OCI-LY7 (cell line): ENCODE measurements at regions not wholly inside any gene's neighbourhood (a gene's known extent, or its start where the extent isn't known, plus 50 kb on each side); places are given as distances from the start of the nearest gene placed in this dataset.
"Not testable (repeated sequence)": the region's sequence is repeated elsewhere in the genome, so short reads cannot be mapped to it uniquely, and the experiment has no call there.

Source experiments
- BruUV-seq: library from RNA; stranded (reverse); fragments of 400-500 nt; replicated peaks from 2 replicates; lab custom pipeline; 2021; lab: Mats Ljungman, UMichigan
- CTCF ChIA-PET: fragments of 300-600 bp; sonication (Branson Sonifier 250); formaldehyde crosslinking; loops from one replicate; lab custom pipeline; 2022; ENCODE audit warnings: antibody characterized with exemption; ENCODE audit not compliant: unreplicated experiment; lab: Charles Lee
- POLR2A ChIA-PET: fragments of 300-600 bp; sonication (Branson Sonifier 250); formaldehyde crosslinking; loops from one replicate; lab custom pipeline; 2022; ENCODE audit warnings: antibody characterized with exemption; lab: Charles Lee
- DNase-seq: peaks from one replicate; pipeline ENCODE4 v3.0.0-alpha.2; 2015; ENCODE audit warnings: low spot score
- H2AFZ ChIP-seq: fragments of 200-600 bp; sonication (generic), shearing (Covaris generic); 2 replicates; pipeline ENCODE4 v1.6.1; 2014; ENCODE audit warnings: mild to moderate bottlenecking, antibody characterized with exemption, low read length, moderate library complexity
- H3K27ac ChIP-seq: fragments of 200-600 bp; sonication (generic); 2 replicates; pipeline ENCODE4 v1.5.1; 2014; ENCODE audit warnings: mixed run types, low read depth, mild to moderate bottlenecking, moderate library complexity, low read length, inconsistent platforms; ENCODE audit not compliant: poor library complexity, severe bottlenecking
- H3K36me3 ChIP-seq: fragments of 200-600 bp; sonication (generic); 2 replicates; pipeline ENCODE4 v1.6.1; 2014; ENCODE audit warnings: mild to moderate bottlenecking, antibody characterized with exemption, low read length, moderate library complexity, mixed read lengths; ENCODE audit not compliant: insufficient read depth
- H3K4me1 ChIP-seq: fragments of 200-600 bp; sonication (generic); 2 replicates; pipeline ENCODE4 v1.5.1; 2014; ENCODE audit warnings: mild to moderate bottlenecking, low read length; ENCODE audit not compliant: insufficient read depth, poor library complexity, severe bottlenecking
- H3K4me2 ChIP-seq: fragments of 200-600 bp; sonication (generic); 2 replicates; pipeline ENCODE4 v1.6.1; 2014; ENCODE audit warnings: mild to moderate bottlenecking, low read length
- H3K4me3 ChIP-seq: fragments of 200-600 bp; sonication (generic); 2 replicates; pipeline ENCODE4 v1.5.1; 2014; ENCODE audit warnings: mild to moderate bottlenecking, low read depth, low read length; ENCODE audit not compliant: poor library complexity, severe bottlenecking
- H3K79me2 ChIP-seq: fragments of 200-600 bp; sonication (generic); 2 replicates; pipeline ENCODE4 v1.6.1; 2016; ENCODE audit warnings: low read depth, mild to moderate bottlenecking, low read length, moderate library complexity, mixed read lengths; ENCODE audit not compliant: insufficient read depth
- H3K9me2 ChIP-seq: fragments of 200-600 bp; sonication (generic); 2 replicates; pipeline ENCODE4 v1.6.1; 2016; ENCODE audit warnings: mild to moderate bottlenecking, low read length, mixed read lengths; ENCODE audit not compliant: insufficient read depth
- H3K9me3 ChIP-seq: fragments of 200-600 bp; sonication (generic); 2 replicates; pipeline ENCODE4 v1.6.1; 2014; ENCODE audit warnings: mild to moderate bottlenecking, mixed run types, low read length, mixed read lengths
- H4K20me1 ChIP-seq: fragments of 200-600 bp; sonication (generic); 2 replicates; pipeline ENCODE4 v1.6.1; 2014; ENCODE audit warnings: mild to moderate bottlenecking, antibody characterized with exemption, low read length, moderate library complexity, mixed read lengths; ENCODE audit not compliant: insufficient read depth
- CTCF ChIP-seq: fragments of 200-600 bp; sonication (generic); conservative IDR thresholded peaks from 2 replicates; pipeline ENCODE4 v1.5.1; 2014; ENCODE audit warnings: mild to moderate bottlenecking, antibody characterized with exemption, low read length, moderate library complexity, mixed read lengths
- EZH2phosphoT487 ChIP-seq: fragments of 200-600 bp; sonication (generic); IDR thresholded peaks from 2 replicates; pipeline ENCODE4 v1.6.1; 2018; ENCODE audit warnings: low read depth, borderline replicate concordance, mild to moderate bottlenecking, mixed run types, antibody characterized with exemption, low read length, moderate library complexity, mixed read lengths
- intact Hi-C: fragments of 100-400 bp; cut with micrococcal nuclease; formaldehyde crosslinking; loops from one replicate; pipeline ENCODE4 v1.10.0; 2022; ENCODE audit not compliant: unreplicated experiment

- no TSS peak for BruUV-seq
- H3K4me3 ChIP-seq = no peak overlapping the region
- H3K4me2 ChIP-seq = no peak overlapping the region
- DNase-seq = no peak
- intact Hi-C loops = no loop called here
- no peaks in the 10 kb centered on the region for H3K36me3 ChIP-seq
- H3K9me3 ChIP-seq = no peaks in the 10 kb centered on the region
- TF ChIP-seq CTCF (no peak), EZH2phosphoT487 (no peak)
- H3K9me2 ChIP-seq = no peaks in the 10 kb centered on the region
- POLR2A ChIA-PET = interaction anchor here (1.8 kb wide), 1 partner anchor 10 kb away, joined by 6 read pairs; no protein-coding TSS in a partner anchor
- H4K20me1 ChIP-seq = no peaks in the 10 kb centered on the region
- H2AFZ ChIP-seq = no peak overlapping the region
- no peaks in the 10 kb centered on the region for H3K4me1 ChIP-seq
- H3K27ac ChIP-seq = no peak overlapping the region
- H3K79me2 ChIP-seq = no peaks in the 10 kb centered on the region
- CTCF ChIA-PET = no interaction called here
Observed at GRCh38 chr7:20075992-20076820, 141.0 kb downstream of the MACC1 start.

GRCh38 chr7:20075440-20075839 lies 141.7 kb downstream of the MACC1 start:
- Histone ChIP-seq H2AFZ (no peak overlapping the region), H3K27ac (no peak overlapping the region), H3K4me3 (no peak overlapping the region), H3K9me2 (no peaks in the 10 kb centered on the region), H3K79me2 (no peaks in the 10 kb centered on the region), H3K36me3 (no peaks in the 10 kb centered on the region), H3K9me3 (no peaks in the 10 kb centered on the region), H3K4me2 (no peak overlapping the region), H3K4me1 (no peaks in the 10 kb centered on the region), H4K20me1 (no peaks in the 10 kb centered on the region)
- intact Hi-C loops = no loop called here
- POLR2A ChIA-PET = interaction anchor here (1.8 kb wide), 1 partner anchor 9 kb away, joined by 6 read pairs; no protein-coding TSS in a partner anchor
- no peak for DNase-seq
- TF ChIP-seq EZH2phosphoT487 (no peak), CTCF (no peak)
- BruUV-seq = no TSS peak
- CTCF ChIA-PET = no interaction called here

- H3K9me2 ChIP-seq, H3K27ac ChIP-seq, H2AFZ ChIP-seq, H3K4me2 ChIP-seq, H3K79me2 ChIP-seq, POLR2A ChIA-PET, DNase-seq, H4K20me1 ChIP-seq, H3K36me3 ChIP-seq, CTCF ChIA-PET, BruUV-seq, intact Hi-C loops, H3K9me3 ChIP-seq, H3K4me3 ChIP-seq: not testable (repeated sequence)
- H3K4me1 ChIP-seq = peaks cover 26% of the 10 kb centered on the region
Observed at GRCh38 chr7:20068004-20068403, 149.2 kb downstream of the MACC1 start.
